ENCODE measurements at regions not wholly inside any gene's neighbourhood (a gene's known extent, or its start where the extent isn't known, plus 50 kb on each side); places are given as distances from the start of the nearest gene placed in this dataset.

DNA sequence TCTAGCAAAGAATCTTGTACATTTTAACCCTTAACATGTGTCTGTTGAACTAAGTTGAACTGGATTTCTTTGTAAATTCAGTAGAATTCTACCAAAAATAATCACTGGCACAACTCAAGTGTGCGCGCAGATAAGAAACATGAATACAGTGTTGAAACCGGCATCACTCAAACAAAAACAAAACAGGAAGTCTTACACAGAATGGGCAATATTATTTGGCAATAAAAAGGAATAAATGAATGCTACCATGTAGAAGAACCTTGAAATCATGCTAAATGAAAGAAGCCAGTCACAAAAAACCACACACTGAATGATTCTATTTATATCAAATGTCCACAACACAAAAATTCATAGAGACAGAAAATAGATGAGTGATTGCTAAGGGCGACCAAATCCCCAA is 102.9 kb upstream of the ZFHX3 start:
- Histone ChIP-seq H3K4me3 (ENCODE audit: low read length) (no peak overlapping the region), H3K4me1 (ENCODE audit: control insufficient read depth, low read depth, low read length) (peaks cover 19% of the 10 kb centered on the region), H3K27me3 (ENCODE audit: control insufficient read depth, insufficient read depth, low read length) (no peaks in the 10 kb centered on the region), H3K36me3 (ENCODE audit: control insufficient read depth, low read depth, low read length) (no peaks in the 10 kb centered on the region), H3K9ac (ENCODE audit: low read length) (no peak overlapping the region), H3K27ac (ENCODE audit: low read length) (no peak overlapping the region), H3K9me3 (ENCODE audit: control insufficient read depth, low read depth, low read length) (no peaks in the 10 kb centered on the region)

DNA sequence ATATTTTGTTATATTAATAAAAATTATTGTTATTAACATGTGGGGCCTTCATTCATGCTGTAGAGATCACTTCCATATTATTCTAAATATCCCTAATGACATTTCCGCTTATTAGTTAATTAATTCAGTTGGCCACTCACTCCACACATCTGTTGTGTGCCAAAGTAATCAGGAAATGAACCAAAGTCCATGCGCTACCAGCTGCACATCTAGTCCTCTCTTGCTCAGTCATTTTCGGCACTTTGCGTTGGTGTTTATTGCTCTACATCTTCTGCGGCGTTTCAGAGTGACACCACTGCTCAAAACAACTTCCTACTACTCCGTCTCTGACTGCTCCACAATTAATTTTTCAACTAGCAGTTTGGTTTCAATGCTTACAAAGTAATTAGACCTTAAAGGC is 101.4 kb upstream of the ZFHX3 start:
- H3K9me3 ChIP-seq (ENCODE audit: control insufficient read depth, low read depth, low read length): no peaks in the 10 kb centered on the region
- no peak overlapping the region for H3K27ac ChIP-seq (ENCODE audit: low read length)
- H3K4me1 ChIP-seq (ENCODE audit: control insufficient read depth, low read depth, low read length): peaks cover 32% of the 10 kb centered on the region
- H3K36me3 ChIP-seq (ENCODE audit: control insufficient read depth, low read depth, low read length): no peaks in the 10 kb centered on the region
- no peaks in the 10 kb centered on the region for H3K27me3 ChIP-seq (ENCODE audit: control insufficient read depth, insufficient read depth, low read length)
- no peak overlapping the region for H3K9ac ChIP-seq (ENCODE audit: low read length)
- no peak overlapping the region for H3K4me3 ChIP-seq (ENCODE audit: low read length)

DNA sequence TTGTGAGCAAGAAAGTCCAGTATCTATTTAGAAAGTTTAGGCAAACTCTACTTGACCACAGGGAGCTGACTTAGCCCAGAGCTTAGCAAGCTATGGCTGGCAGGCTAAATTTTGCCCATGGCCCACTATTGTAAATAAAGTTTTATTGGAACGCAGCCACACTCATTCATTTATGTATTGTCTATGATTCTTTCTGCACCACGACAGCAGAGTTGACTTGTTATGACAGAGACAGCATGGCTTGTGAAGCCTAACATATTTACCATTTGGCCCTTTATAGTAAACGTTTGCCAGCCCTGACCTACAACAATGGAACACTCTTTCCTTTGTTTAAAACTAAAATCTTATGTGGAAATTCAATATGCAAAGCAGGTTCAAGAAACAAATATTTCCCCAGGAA is 100.0 kb upstream of the ZFHX3 start:
- peaks cover 30% of the 10 kb centered on the region for H3K4me1 ChIP-seq (ENCODE audit: control insufficient read depth, low read depth, low read length)
- H3K27ac ChIP-seq (ENCODE audit: low read length): no peak overlapping the region
- no peaks in the 10 kb centered on the region for H3K9me3 ChIP-seq (ENCODE audit: control insufficient read depth, low read depth, low read length)
- H3K27me3 ChIP-seq (ENCODE audit: control insufficient read depth, insufficient read depth, low read length): no peaks in the 10 kb centered on the region
- no peak overlapping the region for H3K9ac ChIP-seq (ENCODE audit: low read length)
- H3K4me3 ChIP-seq (ENCODE audit: low read length): no peak overlapping the region
- no peaks in the 10 kb centered on the region for H3K36me3 ChIP-seq (ENCODE audit: control insufficient read depth, low read depth, low read length)

DNA sequence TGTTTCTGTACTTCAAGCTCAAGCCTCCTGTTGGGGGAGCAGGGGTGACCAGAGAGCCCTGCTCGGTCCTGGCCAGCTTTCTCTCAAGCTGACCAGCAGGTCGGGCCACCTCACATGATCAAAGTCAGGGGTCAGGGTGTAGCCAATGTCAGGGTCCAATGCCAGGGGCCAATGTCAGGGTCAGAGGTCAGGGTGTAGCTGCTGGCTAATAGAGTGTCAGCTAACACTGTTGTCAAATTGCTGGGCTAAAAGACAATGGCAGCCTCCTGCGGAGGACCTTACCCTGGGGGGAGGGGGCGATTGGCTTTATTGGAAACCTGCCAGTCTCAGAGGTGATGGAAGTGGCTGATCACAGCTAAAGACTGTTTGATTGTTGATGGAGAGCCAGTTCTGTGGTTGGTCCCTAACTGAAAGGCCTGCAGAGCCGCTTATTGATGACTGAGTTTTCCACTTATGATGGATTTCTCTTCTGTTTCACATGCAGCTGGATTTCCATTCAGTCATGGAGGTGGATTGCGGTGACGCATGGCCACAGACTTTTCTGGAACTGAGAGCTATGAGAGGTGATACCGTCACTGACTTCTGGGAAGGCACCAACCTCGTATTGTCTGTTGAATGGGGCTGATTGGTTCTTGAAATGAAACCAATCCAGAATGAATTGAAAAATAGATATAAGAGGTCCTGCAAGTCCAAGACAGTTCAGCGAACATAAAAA is 97.4 kb upstream of the ZFHX3 start:
- H3K36me3 ChIP-seq (ENCODE audit: control insufficient read depth, low read depth, low read length): no peaks in the 10 kb centered on the region
- no peaks in the 10 kb centered on the region for H3K9me3 ChIP-seq (ENCODE audit: control insufficient read depth, low read depth, low read length)
- no peaks in the 10 kb centered on the region for H3K27me3 ChIP-seq (ENCODE audit: control insufficient read depth, insufficient read depth, low read length)
- H3K4me3 ChIP-seq (ENCODE audit: low read length): no peak overlapping the region
- H3K4me1 ChIP-seq (ENCODE audit: control insufficient read depth, low read depth, low read length): peaks cover 14% of the 10 kb centered on the region
- H3K9ac ChIP-seq (ENCODE audit: low read length): no peak overlapping the region
- H3K27ac ChIP-seq (ENCODE audit: low read length): no peak overlapping the region

DNA sequence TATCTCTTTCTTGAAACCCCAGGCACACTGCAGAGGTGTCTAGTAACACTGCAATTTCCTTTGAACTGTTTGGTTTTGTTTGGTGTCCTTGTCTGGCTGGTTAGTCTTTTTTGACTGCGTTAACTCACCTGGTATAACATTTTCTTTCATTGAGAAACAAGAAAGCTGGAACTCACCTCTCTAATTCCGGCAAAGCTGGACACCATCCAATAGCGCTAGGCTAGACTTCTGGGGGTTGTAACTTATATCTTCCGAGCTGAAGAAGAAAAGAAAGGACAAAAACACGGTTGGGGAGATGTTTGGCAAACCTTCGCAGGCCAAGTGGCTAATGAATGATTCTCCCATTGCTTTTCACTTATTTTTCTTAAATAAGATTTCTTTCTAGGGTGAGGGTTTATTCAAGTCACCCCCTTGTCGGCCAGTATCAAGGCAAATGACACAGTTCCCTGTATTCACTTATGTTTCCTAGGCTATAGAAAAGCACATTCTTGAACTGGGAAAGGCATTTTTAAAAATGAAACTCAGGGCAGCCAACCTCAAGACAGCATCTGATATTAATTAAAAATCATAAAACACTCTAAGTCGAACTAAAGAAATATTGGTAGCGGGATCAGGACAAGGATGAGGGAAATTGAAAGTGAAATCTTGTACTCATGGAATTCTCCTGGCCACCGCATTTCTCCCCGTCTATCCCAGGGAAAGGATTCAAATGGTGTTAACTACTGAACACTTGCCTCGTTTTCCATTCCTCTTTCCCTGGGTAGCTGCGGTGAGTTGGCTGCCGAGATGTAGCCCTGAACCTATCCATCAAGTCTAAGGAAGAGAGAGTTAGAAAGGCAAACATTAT is 95.9 kb upstream of the ZFHX3 start:
- peaks cover 14% of the 10 kb centered on the region for H3K4me1 ChIP-seq (ENCODE audit: control insufficient read depth, low read depth, low read length)
- H3K9ac ChIP-seq (ENCODE audit: low read length): no peak overlapping the region
- H3K9me3 ChIP-seq (ENCODE audit: control insufficient read depth, low read depth, low read length): no peaks in the 10 kb centered on the region
- no peak overlapping the region for H3K4me3 ChIP-seq (ENCODE audit: low read length)
- H3K36me3 ChIP-seq (ENCODE audit: control insufficient read depth, low read depth, low read length): no peaks in the 10 kb centered on the region
- H3K27me3 ChIP-seq (ENCODE audit: control insufficient read depth, insufficient read depth, low read length): no peaks in the 10 kb centered on the region
- H3K27ac ChIP-seq (ENCODE audit: low read length): no peak overlapping the region

DNA sequence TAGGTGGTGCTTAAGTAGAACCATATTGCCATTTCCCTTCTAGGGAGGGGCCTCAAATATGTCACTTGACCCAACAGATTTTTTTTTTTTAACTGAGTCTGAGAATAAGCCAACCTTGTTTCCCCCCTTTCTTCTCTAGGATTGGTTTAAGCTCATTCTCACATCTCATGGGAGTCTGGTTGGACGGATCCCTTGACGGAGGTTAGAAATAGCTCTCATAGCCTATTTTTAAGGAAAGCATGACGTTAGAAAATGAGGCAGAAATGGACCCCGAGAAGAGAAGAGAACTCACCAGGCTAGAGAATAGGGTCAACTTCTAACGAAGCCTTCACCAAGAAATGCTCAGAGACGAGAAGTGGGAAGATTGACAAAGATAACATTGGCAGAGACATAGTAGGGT is 95.1 kb upstream of the ZFHX3 start:
- H3K9ac ChIP-seq (ENCODE audit: low read length): no peak overlapping the region
- no peaks in the 10 kb centered on the region for H3K9me3 ChIP-seq (ENCODE audit: control insufficient read depth, low read depth, low read length)
- H3K27ac ChIP-seq (ENCODE audit: low read length): no peak overlapping the region
- no peaks in the 10 kb centered on the region for H3K27me3 ChIP-seq (ENCODE audit: control insufficient read depth, insufficient read depth, low read length)
- H3K4me3 ChIP-seq (ENCODE audit: low read length): no peak overlapping the region
- no peaks in the 10 kb centered on the region for H3K36me3 ChIP-seq (ENCODE audit: control insufficient read depth, low read depth, low read length)
- H3K4me1 ChIP-seq (ENCODE audit: control insufficient read depth, low read depth, low read length): peaks cover 14% of the 10 kb centered on the region

DNA sequence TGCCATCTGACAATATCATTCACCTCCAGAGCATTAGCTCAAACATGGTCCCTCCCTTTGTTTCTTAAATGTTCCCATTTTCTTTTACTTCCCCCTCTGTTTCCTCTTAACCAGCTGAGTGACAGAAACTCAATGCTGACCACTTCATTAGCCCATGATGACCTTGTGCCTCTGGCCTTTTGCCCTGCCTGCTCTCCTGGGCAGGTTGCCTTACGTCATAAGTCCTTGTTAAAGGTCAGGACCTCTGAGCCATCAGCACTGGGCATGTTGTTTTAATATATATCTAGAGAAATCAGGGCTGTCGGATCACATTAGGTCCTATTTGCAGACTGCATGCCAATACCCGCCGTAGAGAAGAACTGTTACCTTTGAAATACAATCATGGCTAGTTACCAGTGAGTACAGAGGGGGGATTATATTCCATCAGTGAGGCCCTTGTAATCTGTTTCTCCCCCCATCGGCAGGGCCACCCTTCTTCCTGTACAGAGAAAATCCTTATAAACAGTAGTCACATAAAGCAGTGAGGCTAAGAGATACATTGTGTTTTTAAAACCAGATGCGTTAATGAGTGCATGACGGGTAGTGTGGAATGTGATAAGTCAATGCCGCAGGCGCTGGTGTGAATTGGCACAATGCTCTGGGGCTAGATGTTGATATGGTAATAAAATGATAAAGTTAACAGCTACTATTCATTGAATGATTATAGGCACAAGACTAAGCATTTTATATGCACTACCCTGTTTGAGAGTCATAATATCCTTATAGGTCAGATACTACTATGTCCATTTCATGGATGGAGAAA is 94.3 kb upstream of the ZFHX3 start:
- Histone ChIP-seq H3K27ac (ENCODE audit: low read length) (no peak overlapping the region), H3K36me3 (ENCODE audit: control insufficient read depth, low read depth, low read length) (no peaks in the 10 kb centered on the region), H3K27me3 (ENCODE audit: control insufficient read depth, insufficient read depth, low read length) (no peaks in the 10 kb centered on the region), H3K9me3 (ENCODE audit: control insufficient read depth, low read depth, low read length) (no peaks in the 10 kb centered on the region), H3K9ac (ENCODE audit: low read length) (no peak overlapping the region), H3K4me3 (ENCODE audit: low read length) (no peak overlapping the region), H3K4me1 (ENCODE audit: control insufficient read depth, low read depth, low read length) (peaks cover 14% of the 10 kb centered on the region)

DNA sequence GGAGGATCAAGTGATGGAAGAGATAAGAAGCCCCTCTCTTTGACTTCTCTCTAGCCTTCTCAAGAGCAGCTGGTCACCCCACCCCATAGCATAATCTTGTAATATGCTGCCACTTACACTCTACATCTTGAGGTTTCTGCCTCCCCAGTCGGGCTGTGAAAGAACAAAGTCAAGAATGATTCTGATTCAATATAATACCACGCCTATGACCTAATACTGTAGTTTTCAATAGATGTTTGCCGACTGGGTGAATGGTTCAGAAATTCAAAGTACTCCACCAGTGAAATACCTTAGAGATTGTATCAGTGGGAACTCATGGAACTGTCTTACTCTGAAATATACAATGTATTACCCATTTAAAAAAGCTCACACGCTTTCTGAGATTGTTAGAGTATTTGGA is 93.0 kb upstream of the ZFHX3 start:
- Histone ChIP-seq H3K27me3 (ENCODE audit: control insufficient read depth, insufficient read depth, low read length) (no peaks in the 10 kb centered on the region), H3K4me1 (ENCODE audit: control insufficient read depth, low read depth, low read length) (peaks cover 14% of the 10 kb centered on the region), H3K9ac (ENCODE audit: low read length) (no peak overlapping the region), H3K4me3 (ENCODE audit: low read length) (no peak overlapping the region), H3K9me3 (ENCODE audit: control insufficient read depth, low read depth, low read length) (no peaks in the 10 kb centered on the region), H3K27ac (ENCODE audit: low read length) (no peak overlapping the region), H3K36me3 (ENCODE audit: control insufficient read depth, low read depth, low read length) (no peaks in the 10 kb centered on the region)

DNA sequence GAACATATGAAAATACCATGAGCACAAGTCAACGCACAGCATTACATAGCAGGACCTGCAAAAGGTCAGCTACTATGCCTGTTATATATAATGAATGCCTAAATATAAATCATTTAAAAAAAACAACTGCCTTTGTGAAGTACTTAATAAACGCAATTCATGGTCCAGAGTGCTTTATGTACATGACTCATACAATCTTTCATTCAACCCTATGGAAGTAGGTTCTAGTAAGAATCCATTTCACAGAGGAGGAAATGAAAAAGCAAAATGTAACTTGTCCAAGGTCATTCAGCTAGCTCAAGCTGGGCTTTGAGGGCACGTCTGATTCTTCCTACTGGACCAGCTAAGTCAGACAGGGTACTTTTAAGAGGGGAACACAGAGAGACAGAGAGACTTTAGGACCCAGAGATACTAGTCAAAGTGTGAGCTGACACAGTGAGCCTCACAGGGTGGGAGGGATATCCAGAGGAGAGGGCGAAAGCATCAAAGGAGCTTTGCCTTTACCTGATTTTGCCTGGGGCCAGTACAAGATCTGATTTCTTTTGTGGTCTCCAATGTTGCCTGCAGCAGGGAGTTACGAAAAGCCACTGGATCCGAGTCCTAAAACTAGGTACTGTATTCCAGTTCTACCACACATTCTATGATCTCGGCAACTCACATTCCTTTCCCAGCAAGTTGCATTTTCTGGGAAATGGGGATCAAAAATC is 83.4 kb upstream of the ZFHX3 start:
- H3K27ac ChIP-seq (ENCODE audit: low read length): no peak overlapping the region
- no peak overlapping the region for H3K9ac ChIP-seq (ENCODE audit: low read length)
- H3K36me3 ChIP-seq (ENCODE audit: control insufficient read depth, low read depth, low read length): no peaks in the 10 kb centered on the region
- no peaks in the 10 kb centered on the region for H3K9me3 ChIP-seq (ENCODE audit: control insufficient read depth, low read depth, low read length)
- H3K27me3 ChIP-seq (ENCODE audit: control insufficient read depth, insufficient read depth, low read length): no peaks in the 10 kb centered on the region
- H3K4me3 ChIP-seq (ENCODE audit: low read length): no peak overlapping the region
- H3K4me1 ChIP-seq (ENCODE audit: control insufficient read depth, low read depth, low read length): no peaks in the 10 kb centered on the region

DNA sequence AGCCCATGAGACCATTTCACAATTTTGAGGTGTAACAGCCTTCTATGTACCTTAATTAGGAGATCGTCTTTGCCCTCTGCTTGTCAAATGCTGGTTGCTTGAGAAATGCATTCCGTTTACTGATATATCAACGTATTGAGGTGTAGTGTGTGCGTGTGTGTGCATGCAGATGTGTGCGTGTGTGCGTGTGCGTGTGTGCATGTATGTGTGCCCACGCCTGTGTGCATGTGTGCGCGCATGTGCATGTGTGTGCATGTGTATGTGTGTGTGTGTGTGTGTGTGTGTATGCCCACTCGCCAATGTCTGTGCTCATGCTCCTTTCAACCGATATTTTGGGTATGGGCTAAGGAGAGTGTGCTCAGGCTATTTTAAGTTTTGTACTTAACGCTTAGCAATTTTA is 81.5 kb upstream of the ZFHX3 start:
- Histone ChIP-seq H3K9me3 (ENCODE audit: control insufficient read depth, low read depth, low read length) (no peaks in the 10 kb centered on the region), H3K27me3 (ENCODE audit: control insufficient read depth, insufficient read depth, low read length) (no peaks in the 10 kb centered on the region), H3K4me1 (ENCODE audit: control insufficient read depth, low read depth, low read length) (no peaks in the 10 kb centered on the region), H3K36me3 (ENCODE audit: control insufficient read depth, low read depth, low read length) (no peaks in the 10 kb centered on the region), H3K27ac (ENCODE audit: low read length) (no peak overlapping the region), H3K4me3 (ENCODE audit: low read length) (no peak overlapping the region), H3K9ac (ENCODE audit: low read length) (no peak overlapping the region)

DNA sequence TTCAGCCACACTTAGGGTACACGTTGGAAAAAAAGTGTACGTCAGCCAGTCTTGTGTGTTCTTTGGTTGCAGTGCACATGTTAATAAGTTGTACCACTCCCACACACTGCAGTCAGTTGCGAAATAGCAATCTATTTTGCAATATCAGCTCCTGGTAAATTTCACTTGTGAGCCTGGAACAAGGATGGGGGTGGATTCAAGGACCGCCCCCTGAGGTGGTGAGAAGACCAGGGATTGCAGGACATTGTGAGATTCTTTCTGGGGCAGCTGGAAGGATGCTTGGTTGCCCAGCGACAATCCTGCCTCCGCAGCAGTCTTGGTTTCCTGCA is 78.6 kb upstream of the ZFHX3 start:
- Histone ChIP-seq H3K27ac (ENCODE audit: low read length) (no peak overlapping the region), H3K27me3 (ENCODE audit: control insufficient read depth, insufficient read depth, low read length) (no peaks in the 10 kb centered on the region), H3K4me3 (ENCODE audit: low read length) (no peak overlapping the region), H3K36me3 (ENCODE audit: control insufficient read depth, low read depth, low read length) (no peaks in the 10 kb centered on the region), H3K9me3 (ENCODE audit: control insufficient read depth, low read depth, low read length) (no peaks in the 10 kb centered on the region), H3K9ac (ENCODE audit: low read length) (no peak overlapping the region), H3K4me1 (ENCODE audit: control insufficient read depth, low read depth, low read length) (no peaks in the 10 kb centered on the region)

Measured in iPS-18a (cell line).